Amniotic epithelial cell (primary cell): ENCODE measurements at regions not wholly inside any gene's neighbourhood (a gene's known extent, or its start where the extent isn't known, plus 50 kb on each side); places are given as distances from the start of the nearest gene placed in this dataset.
A peak's percentile ranks its signal among the peaks of the same experiment; 100 is the strongest.

Source experiments
- DNase-seq: peaks from one replicate; pipeline ENCODE4 v3.0.0-alpha.2; 2010; ENCODE audit warnings: low read depth

GRCh38 chr3:106616556-106616955, 747.7 kb upstream of the CBLB start:
- no peak for DNase-seq

- DNase-seq, result no peak
Observed at GRCh38 chr3:106617276-106617675, 748.5 kb upstream of the CBLB start.

- no peak for DNase-seq
Observed at GRCh38 chr3:106620646-106621045, 751.8 kb upstream of the CBLB start.

- DNase-seq, result no peak
Observed at GRCh38 chr3:106624154-106624553, 753.1 kb upstream of the CCDC54 start.

- DNase-seq, result peak; percentile 48
Observed at GRCh38 chr3:106628407-106628806, 748.8 kb upstream of the CCDC54 start.

- no peak for DNase-seq
Observed at GRCh38 chr3:106629215-106629832, 747.9 kb upstream of the CCDC54 start.

GRCh38 chr3:106631373-106632108, 745.7 kb upstream of the CCDC54 start:
- no peak for DNase-seq

GRCh38 chr3:106635271-106635670, 742.0 kb upstream of the CCDC54 start:
- peak; percentile 81 for DNase-seq

GRCh38 chr3:106635826-106636225, 741.4 kb upstream of the CCDC54 start:
- no peak for DNase-seq

GRCh38 chr3:106640353-106640752, 736.9 kb upstream of the CCDC54 start:
- DNase-seq, result no peak

- DNase-seq, result no peak
Observed at GRCh38 chr3:106642161-106642560, 735.1 kb upstream of the CCDC54 start.

- DNase-seq, result no peak
Observed at GRCh38 chr3:106643684-106644161, 733.5 kb upstream of the CCDC54 start.

- DNase-seq, result peak; percentile 31
Observed at GRCh38 chr3:106673926-106674569, 703.2 kb upstream of the CCDC54 start.

- no peak for DNase-seq
Observed at GRCh38 chr3:106675451-106675850, 701.8 kb upstream of the CCDC54 start.

GRCh38 chr3:106678657-106679390, 698.4 kb upstream of the CCDC54 start:
- no peak for DNase-seq

- DNase-seq, result no peak
Observed at GRCh38 chr3:106683953-106684620, 693.2 kb upstream of the CCDC54 start.

- DNase-seq, result no peak
Observed at GRCh38 chr3:106685745-106686144, 691.5 kb upstream of the CCDC54 start.

- no peak for DNase-seq
Observed at GRCh38 chr3:106687905-106688304, 689.3 kb upstream of the CCDC54 start.

- peak; percentile 94 for DNase-seq
Observed at GRCh38 chr3:106688464-106688863, 688.8 kb upstream of the CCDC54 start.

- DNase-seq, result no peak
Observed at GRCh38 chr3:106691476-106691875, 685.8 kb upstream of the CCDC54 start.

- DNase-seq, result no peak
Observed at GRCh38 chr3:106692624-106693023, 684.6 kb upstream of the CCDC54 start.

- DNase-seq, result no peak
Observed at GRCh38 chr3:106699122-106699521, 678.1 kb upstream of the CCDC54 start.
